Suppressor macrophage treated with lipopolysaccharide for 4 hours (primary cell): ENCODE measurements at regions not wholly inside any gene's neighbourhood (a gene's known extent, or its start where the extent isn't known, plus 50 kb on each side); places are given as distances from the start of the nearest gene placed in this dataset.
"Not testable (repeated sequence)": the region's sequence is repeated elsewhere in the genome, so short reads cannot be mapped to it uniquely, and the experiment has no call there.

Source experiments
- DNase-seq: peaks from one replicate; pipeline ENCODE4 v3.0.0-alpha.2; 2020

DNA sequence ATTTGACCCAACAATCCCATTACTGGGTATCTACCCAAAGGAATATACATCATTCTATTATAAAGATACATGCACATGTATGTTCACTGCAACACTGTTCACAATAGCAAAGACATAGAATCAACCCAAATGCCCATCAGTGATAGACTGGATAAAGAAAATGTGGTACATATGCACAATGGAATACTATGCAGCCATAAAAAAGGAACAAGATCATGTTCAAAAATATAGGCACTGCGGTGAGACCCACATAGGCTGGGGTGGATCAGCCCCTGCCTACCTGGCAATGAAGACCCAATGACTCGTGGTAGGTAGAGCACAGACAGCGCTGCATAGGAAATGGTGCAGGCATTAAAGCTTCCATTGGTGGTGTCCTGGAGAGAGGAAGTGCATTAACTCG, 88.6 kb upstream of the NFIL3 start:
- not testable (repeated sequence) for DNase-seq

DNA sequence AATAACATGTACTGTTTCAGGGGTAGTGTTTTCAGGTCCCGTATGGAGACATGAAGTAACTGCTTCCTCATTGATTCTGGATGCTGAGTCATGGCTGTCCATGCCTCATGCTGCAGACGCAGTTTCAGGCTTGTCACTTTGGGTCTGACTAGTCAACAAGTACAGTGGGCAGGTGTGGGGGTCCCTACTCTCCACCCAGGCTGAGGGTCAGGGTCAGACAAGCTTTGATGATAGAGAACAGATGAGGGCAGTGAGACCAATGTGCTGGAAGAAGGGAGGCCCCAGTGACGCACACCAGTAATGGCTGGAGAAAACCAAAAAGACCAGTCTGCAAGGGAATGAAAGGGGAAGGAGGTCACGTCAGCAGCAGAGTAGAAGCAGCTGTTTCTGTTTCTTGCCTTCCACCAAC, 80.0 kb upstream of the NFIL3 start:
- DNase-seq, result peak; percentile 72

DNA sequence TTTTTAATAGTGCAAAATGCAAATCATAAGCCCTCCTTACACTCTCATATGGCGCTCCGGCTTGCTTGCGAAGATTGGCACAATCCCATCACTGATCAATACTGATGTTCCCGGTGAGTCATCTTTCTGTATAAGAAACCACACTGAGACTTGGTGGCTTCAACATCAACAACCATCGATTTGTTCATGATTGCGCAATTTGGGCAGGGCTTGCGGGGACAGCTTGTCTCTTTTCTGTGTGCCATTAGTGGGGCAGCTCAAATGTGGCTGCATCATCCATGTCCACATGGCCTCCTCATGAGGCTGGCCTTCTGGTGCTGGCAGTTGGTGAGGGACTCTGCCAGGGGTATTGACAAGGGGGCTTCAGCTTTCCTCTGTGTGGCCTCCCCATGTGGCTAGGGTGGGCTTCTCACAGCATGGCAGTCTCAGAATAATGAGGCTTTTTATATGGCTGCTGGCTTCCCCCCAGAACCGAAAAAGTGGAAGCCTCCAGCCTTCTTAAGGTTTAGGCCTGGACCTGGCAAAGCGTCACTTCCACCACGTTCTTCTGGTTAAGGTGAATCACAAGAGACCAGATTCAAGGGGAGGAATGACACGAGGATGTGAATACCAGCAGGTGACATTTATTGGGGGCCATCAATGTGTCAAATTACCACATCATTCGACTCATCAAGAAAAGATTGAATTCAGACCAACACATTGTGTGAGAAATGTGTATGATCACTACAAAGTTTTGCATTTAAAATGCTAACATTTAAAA, 79.5 kb upstream of the NFIL3 start:
- no peak for DNase-seq

DNA sequence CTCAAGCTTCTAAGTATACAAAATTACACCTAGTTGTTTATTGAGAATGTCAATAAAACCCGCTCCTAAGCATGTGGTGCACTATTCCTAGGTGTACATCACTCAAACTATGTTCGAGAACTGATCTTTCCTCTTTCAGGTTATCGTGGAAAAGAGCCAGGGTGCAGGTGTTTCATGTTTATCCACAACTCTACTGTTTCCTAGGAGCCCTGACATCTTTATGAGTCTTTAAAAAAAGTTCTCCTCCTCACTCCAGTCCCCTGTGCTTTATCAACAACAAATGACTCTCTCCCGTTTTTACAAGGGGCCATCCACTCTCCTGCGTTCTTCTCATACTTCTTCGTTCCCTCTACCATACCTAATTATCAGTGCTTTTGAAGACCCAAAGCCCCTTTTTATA, 78.8 kb upstream of the NFIL3 start:
- no peak for DNase-seq

DNA sequence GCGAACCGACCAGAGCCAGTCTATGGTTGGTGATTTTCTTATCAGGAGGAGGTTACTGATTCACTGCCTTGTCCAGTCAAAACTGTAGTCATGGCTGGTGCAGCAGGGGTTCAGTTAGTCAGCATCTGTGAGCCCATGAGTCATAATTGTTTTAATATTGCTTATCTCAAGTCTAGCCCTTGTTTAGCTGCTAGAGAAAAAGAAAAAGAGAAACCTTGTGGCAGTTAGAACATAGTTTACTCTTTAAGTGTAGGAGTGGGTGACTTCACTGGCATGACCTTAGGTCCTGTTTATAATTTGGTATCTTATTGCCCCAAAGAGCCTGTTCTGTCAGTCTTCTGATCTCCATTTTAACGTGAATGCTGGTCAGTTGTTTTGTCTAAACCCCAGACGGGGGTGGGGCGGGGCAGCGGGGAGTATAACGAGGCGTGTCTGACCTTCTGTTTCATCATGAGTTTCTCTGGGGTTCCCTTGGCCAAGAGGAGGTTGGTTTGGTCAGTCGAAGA, 76.9 kb upstream of the NFIL3 start:
- peak; percentile 74 for DNase-seq

DNA sequence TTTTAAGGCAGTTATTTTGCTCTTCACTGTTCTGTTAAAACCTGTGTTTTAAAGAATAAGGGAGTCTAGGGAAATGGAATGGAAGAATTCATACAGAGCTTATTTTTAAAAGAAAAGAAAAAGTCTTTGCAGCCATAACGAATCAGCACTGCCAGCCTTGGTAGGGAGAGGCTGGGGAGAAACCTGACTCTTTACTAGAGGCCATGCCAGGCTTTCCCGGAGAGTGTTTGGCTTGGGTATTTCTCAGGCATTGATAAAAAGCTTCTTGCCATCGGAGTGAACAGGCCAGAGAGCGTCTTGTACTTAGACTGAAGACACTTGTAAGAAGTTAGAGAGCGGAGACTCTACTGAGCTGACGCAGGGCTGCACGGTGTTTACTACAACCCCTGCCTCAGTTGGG, 72.7 kb upstream of the NFIL3 start:
- DNase-seq, result no peak

DNA sequence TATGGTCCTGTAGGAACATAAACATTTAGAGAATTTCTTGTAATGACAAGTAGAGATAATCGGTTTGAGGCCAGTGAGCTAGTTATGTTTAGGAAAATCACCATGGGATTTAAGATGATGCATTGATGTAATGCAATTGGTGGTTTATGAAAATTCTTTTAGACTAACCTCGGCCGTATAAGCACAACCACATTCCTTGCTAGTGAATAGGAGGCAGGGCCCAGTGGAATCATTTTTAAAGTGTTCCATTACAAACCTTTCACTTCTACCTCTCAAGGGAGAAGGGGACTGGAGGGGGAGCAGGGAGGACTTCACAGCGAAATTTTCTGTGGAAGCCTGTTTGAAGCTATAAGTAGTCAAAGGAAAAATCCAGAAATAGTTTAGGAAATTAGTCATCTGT, 71.8 kb upstream of the NFIL3 start:
- no peak for DNase-seq

DNA sequence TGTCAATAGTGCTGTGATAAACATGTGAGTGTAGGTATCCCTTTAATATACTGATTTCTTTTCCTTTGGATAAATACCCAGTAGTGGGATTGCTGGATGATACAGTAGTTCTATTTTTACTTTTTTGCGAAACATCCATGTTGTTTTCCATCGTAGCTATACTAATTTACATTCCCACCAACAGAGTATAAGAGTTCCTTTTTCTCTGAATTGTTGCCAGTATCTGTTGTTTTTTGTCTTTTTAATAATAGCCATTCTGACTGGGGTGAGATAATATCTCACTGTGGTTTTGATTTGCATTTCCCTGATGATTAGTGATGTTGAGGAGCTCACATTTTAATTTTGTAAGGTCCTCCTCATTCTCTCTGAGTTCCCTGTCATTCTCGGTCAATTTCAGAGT, 71.1 kb upstream of the NFIL3 start:
- DNase-seq, result no peak

DNA sequence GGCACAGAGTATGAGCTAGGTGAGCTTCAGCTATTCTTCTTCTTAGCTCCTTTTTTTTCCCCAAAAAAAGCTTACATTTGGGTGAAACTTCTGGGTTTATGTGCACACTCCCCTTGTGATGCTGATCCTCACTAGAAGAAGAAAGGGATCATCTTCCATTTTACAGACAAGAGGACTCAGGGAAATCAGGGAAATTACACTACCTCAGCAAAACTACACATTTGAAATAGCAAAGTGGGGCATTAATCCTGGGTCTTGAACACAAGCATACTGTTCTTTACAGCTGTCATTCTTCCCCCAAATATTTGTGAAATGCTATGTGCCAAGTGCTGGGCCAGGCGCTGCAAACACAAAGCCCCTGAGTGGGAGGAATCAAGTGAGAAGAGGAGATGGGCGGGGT, 68.6 kb upstream of the NFIL3 start:
- DNase-seq, result no peak

DNA sequence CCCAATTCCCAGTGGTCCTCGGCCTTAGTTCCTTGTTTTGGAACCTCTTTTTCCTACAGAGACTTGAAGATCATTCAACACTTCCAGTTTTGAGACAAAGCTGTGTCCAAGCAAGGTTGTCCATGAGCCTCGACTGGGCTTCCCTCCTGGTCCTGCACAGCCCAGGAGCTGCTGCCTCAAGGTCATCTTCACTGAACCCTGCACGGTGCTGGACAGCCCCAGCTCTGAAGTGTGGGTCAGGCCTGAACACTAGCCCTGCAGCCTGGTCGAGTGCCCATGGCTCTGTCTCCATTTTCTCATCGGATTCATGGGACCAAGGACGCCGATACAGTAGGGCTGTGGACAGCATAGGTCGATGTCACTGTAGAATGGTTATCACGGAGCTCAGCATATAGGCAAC, 68.0 kb upstream of the NFIL3 start:
- no peak for DNase-seq

DNA sequence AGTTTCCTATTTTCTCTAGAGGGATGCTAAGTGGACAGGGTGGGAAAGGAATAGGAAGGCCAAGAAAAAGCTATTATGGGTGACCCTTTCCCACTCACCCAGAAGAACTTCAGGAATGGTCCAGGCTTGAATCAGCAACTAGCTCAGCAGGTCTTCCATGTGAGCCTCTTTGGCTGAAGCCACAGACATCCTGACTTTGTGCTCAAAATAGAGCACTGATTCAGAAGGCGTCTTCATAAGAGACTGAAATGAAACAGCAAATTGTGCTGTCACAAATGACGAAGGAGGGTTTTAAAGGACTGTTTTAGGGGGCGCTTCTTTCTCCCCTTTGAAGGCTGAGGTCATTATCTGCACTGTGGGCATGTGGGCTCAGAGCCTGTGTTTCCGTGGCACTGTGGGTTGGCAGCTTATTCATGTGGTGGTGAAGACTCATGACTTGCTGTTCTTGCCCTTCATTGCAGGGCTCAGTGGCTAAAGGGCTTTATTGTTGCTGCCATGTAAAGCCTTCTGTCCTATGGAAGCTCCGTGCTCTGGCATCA, 65.8 kb upstream of the NFIL3 start:
- no peak for DNase-seq

DNA sequence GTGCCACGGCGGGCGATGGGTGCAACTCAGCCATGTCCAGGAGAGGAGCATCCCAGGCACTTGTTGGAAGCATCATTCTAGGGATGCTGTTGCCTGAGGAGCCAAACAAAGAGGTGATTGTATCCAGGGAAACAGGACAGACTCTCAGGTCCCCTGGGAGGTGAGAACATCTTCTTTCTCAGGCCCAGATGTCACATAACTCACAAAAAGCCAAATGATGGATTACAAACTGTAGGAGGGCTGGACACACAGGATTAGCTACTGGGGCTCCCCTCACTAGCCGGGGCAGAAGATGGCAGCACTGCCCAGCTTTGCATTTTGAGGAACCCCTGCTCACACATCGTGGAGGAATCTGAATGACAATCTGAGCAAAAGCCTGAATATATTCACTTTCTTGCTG, 64.7 kb upstream of the NFIL3 start:
- DNase-seq, result no peak

DNA sequence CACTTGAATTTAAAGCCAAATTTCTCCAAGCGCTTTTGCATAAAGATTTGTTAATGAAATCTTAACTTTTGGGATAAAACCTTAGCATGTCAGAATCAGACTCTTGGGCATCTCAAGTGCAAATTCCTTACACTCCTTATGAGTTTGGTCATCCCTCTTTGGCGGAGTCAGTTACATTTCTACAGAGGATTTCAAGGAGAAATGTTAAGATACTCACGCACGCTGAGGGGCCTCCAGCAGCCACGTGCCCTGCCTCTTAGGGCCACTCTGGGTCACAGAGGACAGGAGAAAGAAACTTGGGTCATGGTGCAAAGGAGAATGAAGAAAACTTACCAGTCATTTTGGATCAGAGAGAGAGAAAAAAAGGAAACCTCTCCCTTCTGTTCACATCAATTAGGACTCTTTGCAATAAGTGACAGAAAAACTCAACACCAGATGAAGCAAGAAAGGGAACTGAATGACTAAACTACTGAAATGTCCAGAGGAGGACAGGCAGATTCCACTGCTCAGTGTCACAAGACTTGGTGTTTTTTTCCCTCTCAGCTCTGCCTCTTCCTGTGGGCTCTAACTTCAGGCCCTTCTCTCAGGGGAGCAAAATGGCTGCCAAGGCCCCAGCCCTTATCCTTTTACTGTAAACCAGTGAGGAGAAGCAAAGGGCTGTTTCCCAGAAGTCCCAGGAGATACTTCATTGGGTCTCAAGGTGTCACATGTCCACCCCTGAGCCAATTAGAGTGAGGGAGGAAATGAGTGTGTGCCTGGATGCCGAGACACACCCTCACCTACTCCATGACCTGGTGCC, 63.3 kb upstream of the NFIL3 start:
- DNase-seq, result peak; percentile 39

DNA sequence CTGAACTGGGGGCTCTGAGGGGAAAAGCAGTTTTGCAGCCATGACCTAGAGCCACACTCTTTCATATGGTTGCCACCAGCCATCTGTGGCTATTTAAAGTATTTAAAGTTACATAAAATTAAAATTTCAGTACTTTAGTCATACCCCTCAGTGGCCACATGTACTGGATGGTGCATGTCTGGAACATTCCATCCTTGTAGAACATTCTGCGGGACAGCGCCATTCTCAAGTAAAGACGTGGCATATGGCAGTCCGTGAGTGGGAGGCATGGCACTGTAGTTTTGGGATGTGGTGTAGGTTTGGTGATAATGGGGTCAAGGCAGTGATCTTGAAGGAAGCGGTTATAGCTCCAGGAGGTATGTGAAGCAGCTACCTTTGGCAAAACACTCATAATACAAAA, 61.4 kb upstream of the NFIL3 start:
- no peak for DNase-seq

DNA sequence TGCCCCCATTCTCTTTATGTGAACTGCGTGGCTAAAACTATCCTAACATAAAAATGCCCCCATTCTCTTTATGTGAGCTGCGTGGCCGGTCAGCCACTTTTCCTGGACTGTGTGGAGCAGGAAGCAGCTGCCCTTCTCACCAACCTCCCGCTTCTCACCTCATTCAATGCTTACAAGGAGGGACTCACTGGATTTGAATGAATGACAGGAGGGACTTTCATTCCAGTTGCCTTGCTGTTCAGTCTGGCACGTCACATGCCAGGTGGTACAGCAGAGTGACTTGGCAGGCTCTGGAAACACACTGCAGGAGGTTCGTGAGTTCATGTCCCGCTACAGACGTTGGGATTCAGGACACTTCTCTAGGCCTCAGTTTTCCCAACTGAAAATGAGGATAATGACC, 60.2 kb upstream of the NFIL3 start:
- DNase-seq, result no peak

DNA sequence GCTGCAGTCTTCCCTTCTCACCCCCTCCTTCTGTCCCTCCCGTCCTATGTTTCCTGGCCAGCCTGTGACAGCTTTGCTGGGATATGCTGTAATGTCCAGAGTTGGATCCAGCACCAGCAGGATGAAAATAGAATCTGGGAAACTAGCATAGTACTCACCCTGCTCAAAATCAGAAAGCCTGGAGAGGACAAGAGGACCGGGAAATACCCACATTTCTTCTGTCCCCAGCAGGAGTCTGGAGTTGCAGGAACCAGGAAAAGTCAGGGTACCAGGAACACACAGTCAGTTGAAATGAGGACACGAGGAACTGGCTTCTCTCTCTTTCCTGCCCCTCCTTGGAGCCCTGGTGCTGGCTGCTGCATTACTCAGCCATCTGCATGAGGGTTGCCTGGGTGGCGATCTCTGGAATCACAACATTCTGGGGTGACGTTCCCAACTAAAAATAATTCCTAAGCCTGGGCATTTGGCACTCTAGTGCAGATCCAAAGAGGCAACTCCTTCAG, 59.6 kb upstream of the NFIL3 start:
- DNase-seq, result no peak

DNA sequence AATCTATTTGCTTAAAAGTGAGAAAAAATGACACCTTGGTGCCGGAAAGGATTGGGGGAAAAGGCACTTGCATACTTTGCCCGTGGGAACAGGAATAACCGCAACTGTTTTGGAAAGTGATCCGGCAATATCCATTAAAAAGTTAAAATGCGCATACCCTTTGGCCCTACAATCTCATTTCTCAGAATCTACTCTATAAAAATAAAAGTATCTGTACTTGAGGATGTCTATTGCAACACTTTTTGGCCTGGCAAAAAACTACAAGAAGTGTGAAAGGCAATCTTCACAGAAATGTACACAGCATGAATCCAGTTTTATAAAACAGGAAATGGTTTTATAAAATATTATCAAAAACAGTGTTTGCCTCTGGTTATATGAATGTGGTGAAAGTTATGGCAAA, 58.3 kb upstream of the NFIL3 start:
- DNase-seq, result no peak

DNA sequence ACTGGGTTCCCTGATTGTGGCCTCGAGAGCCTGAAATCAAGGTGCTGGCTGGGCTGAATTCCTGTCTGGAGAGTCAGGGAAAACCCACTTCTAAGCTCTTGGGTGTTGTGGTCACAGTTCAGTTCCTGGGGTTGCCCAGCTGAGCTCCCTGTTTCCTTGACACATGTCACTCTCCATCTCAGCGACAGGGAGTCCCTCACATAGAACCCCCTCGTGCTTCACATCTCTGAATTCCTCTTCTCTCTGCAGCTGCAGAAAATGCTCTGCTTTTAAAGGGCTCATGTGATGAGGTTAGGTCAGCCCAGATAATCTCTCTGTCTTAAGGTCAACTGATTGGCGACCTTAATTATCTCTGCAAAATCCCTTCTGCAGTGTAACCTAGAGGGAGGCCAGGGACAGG, 53.5 kb upstream of the NFIL3 start:
- DNase-seq, result no peak

DNA sequence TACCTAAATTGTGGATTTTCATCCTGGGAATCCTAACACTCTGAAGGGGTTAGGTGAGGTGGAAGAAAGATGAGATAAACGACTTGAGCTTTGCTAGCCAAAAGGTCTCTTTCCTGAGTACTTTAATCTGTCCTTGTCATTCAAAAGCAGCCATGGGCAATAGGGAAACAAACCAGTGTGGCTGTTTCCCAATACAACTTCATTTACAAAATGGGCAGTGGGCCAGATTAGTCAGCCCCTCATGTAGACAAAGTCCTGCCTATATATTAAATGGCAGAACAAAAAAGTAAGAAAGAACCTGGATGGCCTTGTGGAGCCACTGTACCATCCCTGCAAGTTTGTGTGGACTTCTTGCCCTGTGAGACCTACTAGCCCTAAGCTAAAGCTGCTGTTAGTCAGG, 51.0 kb upstream of the NFIL3 start:
- peak; percentile 3 for DNase-seq
